A549 (cell line): ENCODE measurements at regions not wholly inside any gene's neighbourhood (a gene's known extent, or its start where the extent isn't known, plus 50 kb on each side); places are given as distances from the start of the nearest gene placed in this dataset.
"Not testable (repeated sequence)": the region's sequence is repeated elsewhere in the genome, so short reads cannot be mapped to it uniquely, and the experiment has no call there.

Experiments
- CEBPB ChIP-seq, 2 experiments: fragments of >200 bp in 1 of 2; sonication (Bioruptor Twin) in 1 of 2; formaldehyde crosslinking in 1 of 2; IDR thresholded peaks; 2 replicates each; pipeline ENCODE4 v1.6.1; 2012 to 2016
- CTCF ChIP-seq: fragments of >200 bp; sonication (Bioruptor Twin); formaldehyde crosslinking; IDR thresholded peaks from 3 replicates; pipeline ENCODE4 v1.5.1; 2016
- GATA3 ChIP-seq: IDR thresholded peaks from 2 replicates; pipeline ENCODE4 v1.6.1; 2012; ENCODE audit warnings: borderline replicate concordance
- HMGXB4 ChIP-seq: fragments of 250-450 bp; sonication (Bioruptor Pico); IDR thresholded peaks from 2 replicates; pipeline ENCODE4 v1.5.0; 2021; ENCODE audit warnings: mild to moderate bottlenecking, moderate library complexity, borderline replicate concordance
- NFE2L2 ChIP-seq: fragments of 150-350 bp; conservative IDR thresholded peaks from 2 replicates; pipeline ENCODE4 v1.6.1; 2014; ENCODE audit warnings: low read length
- PBX3 ChIP-seq: IDR thresholded peaks from 2 replicates; pipeline ENCODE4 v1.6.1; 2012
- RAD21 ChIP-seq, 2 experiments: fragments of >200 bp in 1 of 2; sonication (Bioruptor Twin) in 1 of 2; formaldehyde crosslinking in 1 of 2; IDR thresholded peaks in 1 of 2; conservative IDR thresholded peaks in 1 of 2; 2 replicates in 1 of 2; 3 replicates in 1 of 2; pipeline ENCODE4 v1.6.1; 2012 to 2018; ENCODE audit warnings: inconsistent platforms in 1 of 2
- SREBF2 ChIP-seq: fragments of 450-650 bp; IDR thresholded peaks from 2 replicates; pipeline ENCODE4 v1.6.1; 2014; ENCODE audit warnings: mild to moderate bottlenecking, moderate library complexity

- TF ChIP-seq CTCF; SREBF2; NFE2L2; CEBPB (IDR thresholded peaks at IDR 0.05); RAD21 (conservative IDR thresholded peaks at IDR 0.05 in 1 of 2, IDR thresholded peaks at IDR 0.05 in 1 of 2); HMGXB4; GATA3; PBX3: not testable (repeated sequence)
Measured at GRCh38 chr20:30669330-30670029, 588.0 kb upstream of the DEFB115 start.
